AML-193 (cell line): ENCODE measurements at regions not wholly inside any gene's neighbourhood (a gene's known extent, or its start where the extent isn't known, plus 50 kb on each side); places are given as distances from the start of the nearest gene placed in this dataset.

Source experiments
- DNase-seq, 2 experiments: peaks; one replicate each; lab custom pipeline; 2025; lab: John Stamatoyannopoulos, UW

- DNase-seq, result no peak
Measured at GRCh38 chr6:88558981-88559380, 392.8 kb upstream of the CNR1 start.

- no peak for DNase-seq
Measured at GRCh38 chr6:88556663-88557062, 390.5 kb upstream of the CNR1 start.

GRCh38 chr6:88548891-88549505 lies 382.9 kb upstream of the CNR1 start:
- no peak for DNase-seq

- no peak for DNase-seq
Measured at GRCh38 chr6:88547768-88548167, 381.6 kb upstream of the CNR1 start.

GRCh38 chr6:88545991-88546390 lies 379.8 kb upstream of the CNR1 start:
- DNase-seq, result no peak

- no peak for DNase-seq
Measured at GRCh38 chr6:88544986-88545612, 379.0 kb upstream of the CNR1 start.

GRCh38 chr6:88539295-88539764 lies 373.2 kb upstream of the CNR1 start:
- no peak for DNase-seq

- DNase-seq, result no peak
Measured at GRCh38 chr6:88538840-88539239, 372.7 kb upstream of the CNR1 start.

GRCh38 chr6:88538130-88538706 lies 372.1 kb upstream of the CNR1 start:
- no peak for DNase-seq

GRCh38 chr6:88536071-88536625 lies 370.0 kb upstream of the CNR1 start:
- DNase-seq, result no peak

GRCh38 chr6:88535306-88535705 lies 369.2 kb upstream of the CNR1 start:
- DNase-seq, result no peak

- no peak for DNase-seq
Measured at GRCh38 chr6:88532241-88532860, 366.2 kb upstream of the CNR1 start.

- no peak for DNase-seq
Measured at GRCh38 chr6:88529726-88530125, 363.6 kb upstream of the CNR1 start.

- no peak for DNase-seq
Measured at GRCh38 chr6:88520445-88520844, 354.3 kb upstream of the CNR1 start.

- DNase-seq, result no peak
Measured at GRCh38 chr6:88520017-88520338, 353.8 kb upstream of the CNR1 start.

GRCh38 chr6:88519301-88520016 lies 353.3 kb upstream of the CNR1 start:
- DNase-seq, result no peak

GRCh38 chr6:88517737-88518136 lies 351.6 kb upstream of the CNR1 start:
- no peak for DNase-seq

GRCh38 chr6:88513920-88514319 lies 347.8 kb upstream of the CNR1 start:
- DNase-seq, result no peak

GRCh38 chr6:88513471-88513870 lies 347.3 kb upstream of the CNR1 start:
- DNase-seq, result no peak

GRCh38 chr6:88512951-88513350 lies 346.8 kb upstream of the CNR1 start:
- no peak for DNase-seq

- no peak for DNase-seq
Measured at GRCh38 chr6:88502391-88502790, 336.2 kb upstream of the CNR1 start.
